DND-41 (cell line): ENCODE measurements at regions not wholly inside any gene's neighbourhood (a gene's known extent, or its start where the extent isn't known, plus 50 kb on each side); places are given as distances from the start of the nearest gene placed in this dataset.

ENCODE experiments used
- EZH2 ChIP-seq: IDR thresholded peaks from 3 replicates; pipeline ENCODE4 v1.6.1; 2012; ENCODE audit warnings: borderline replicate concordance, low read depth, mild to moderate bottlenecking, moderate library complexity, low read length, inconsistent platforms; ENCODE audit not compliant: severe bottlenecking
- TF ChIP-seq, protein P1 (sequence below): IDR thresholded peaks from 2 replicates; pipeline ENCODE4 v1.5.1; 2012; ENCODE audit warnings: borderline replicate concordance, low read length, moderate library complexity, mild to moderate bottlenecking; ENCODE audit not compliant: poor library complexity, severe bottlenecking; ENCODE audit errors: extremely low read depth

DNA sequence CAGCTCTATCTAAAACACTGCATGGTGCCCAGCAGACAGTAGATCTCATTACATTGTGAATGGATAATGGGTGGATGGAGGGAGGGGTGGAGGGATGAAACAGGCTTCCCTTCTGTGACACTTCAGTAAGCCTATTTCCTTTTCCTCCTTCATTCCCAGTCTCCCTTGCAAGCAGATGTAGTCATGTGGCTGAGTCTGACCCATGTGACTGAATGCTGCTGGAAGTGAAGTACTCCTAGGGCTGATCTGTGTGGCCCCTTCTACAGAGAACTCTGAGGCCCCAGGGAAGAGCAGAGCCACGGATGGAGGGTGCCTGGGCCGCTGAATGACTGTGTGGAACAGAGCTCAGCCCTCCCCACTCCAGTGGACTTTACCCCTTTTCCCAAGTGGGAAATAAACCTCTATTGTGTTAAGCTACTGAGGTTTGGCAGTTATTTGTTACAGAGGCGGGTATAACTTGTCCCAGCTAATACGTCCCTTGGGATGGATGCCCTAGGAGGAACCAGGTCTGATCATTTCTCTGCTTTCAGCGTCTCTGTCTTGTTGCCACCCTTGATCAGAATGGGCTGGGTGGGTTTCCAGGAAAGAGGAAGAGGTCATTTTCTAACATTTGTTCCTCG, 176.1 kb upstream of the MVB12B start:
- TF ChIP-seq, protein P1, sequence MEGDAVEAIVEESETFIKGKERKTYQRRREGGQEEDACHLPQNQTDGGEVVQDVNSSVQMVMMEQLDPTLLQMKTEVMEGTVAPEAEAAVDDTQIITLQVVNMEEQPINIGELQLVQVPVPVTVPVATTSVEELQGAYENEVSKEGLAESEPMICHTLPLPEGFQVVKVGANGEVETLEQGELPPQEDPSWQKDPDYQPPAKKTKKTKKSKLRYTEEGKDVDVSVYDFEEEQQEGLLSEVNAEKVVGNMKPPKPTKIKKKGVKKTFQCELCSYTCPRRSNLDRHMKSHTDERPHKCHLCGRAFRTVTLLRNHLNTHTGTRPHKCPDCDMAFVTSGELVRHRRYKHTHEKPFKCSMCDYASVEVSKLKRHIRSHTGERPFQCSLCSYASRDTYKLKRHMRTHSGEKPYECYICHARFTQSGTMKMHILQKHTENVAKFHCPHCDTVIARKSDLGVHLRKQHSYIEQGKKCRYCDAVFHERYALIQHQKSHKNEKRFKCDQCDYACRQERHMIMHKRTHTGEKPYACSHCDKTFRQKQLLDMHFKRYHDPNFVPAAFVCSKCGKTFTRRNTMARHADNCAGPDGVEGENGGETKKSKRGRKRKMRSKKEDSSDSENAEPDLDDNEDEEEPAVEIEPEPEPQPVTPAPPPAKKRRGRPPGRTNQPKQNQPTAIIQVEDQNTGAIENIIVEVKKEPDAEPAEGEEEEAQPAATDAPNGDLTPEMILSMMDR: no peak
- no peak for TF ChIP-seq EZH2
